Mesenchymal stem cell (in vitro differentiated cells and primary cell): ENCODE measurements at regions not wholly inside any gene's neighbourhood (a gene's known extent, or its start where the extent isn't known, plus 50 kb on each side); places are given as distances from the start of the nearest gene placed in this dataset.

Experiments
- DNase-seq: peaks from one replicate; pipeline ENCODE4 v3.0.0-alpha.2; 2013
- H2AFZ ChIP-seq: one replicate; pipeline ENCODE4 v1.6.1; 2013; ENCODE audit warnings: low read depth, mild to moderate bottlenecking, control low read depth, inconsistent platforms, low read length, moderate library complexity
- H2AK5ac ChIP-seq: 2 replicates; pipeline ENCODE4 v1.6.1; 2013; ENCODE audit warnings: low read length, moderate library complexity, mild to moderate bottlenecking, inconsistent platforms; ENCODE audit not compliant: severe bottlenecking
- H2BK120ac ChIP-seq: one replicate; pipeline ENCODE4 v1.6.1; 2013; ENCODE audit warnings: low read depth, mild to moderate bottlenecking, inconsistent platforms, low read length, moderate library complexity
- H2BK12ac ChIP-seq, 2 experiments: one replicate each; pipeline ENCODE4 v1.6.1; 2013; ENCODE audit warnings: inconsistent platforms in 2 of 2, low read length in 2 of 2, mild to moderate bottlenecking in 2 of 2, moderate library complexity in 2 of 2, control low read depth in 1 of 2
- H2BK15ac ChIP-seq: one replicate; pipeline ENCODE4 v1.6.1; 2013; ENCODE audit warnings: mild to moderate bottlenecking, low read depth, inconsistent platforms; ENCODE audit not compliant: poor library complexity, severe bottlenecking
- H2BK5ac ChIP-seq: 2 replicates; pipeline ENCODE4 v1.6.1; 2013; ENCODE audit warnings: low read depth, mild to moderate bottlenecking, low read length, control low read depth, inconsistent platforms; ENCODE audit not compliant: poor library complexity, severe bottlenecking
- H3K14ac ChIP-seq, 2 experiments: one replicate each; pipeline ENCODE4 v1.6.1; 2013; ENCODE audit warnings: inconsistent platforms in 2 of 2, low read length in 2 of 2, control low read depth in 1 of 2, mild to moderate bottlenecking in 1 of 2, moderate library complexity in 1 of 2
- H3K18ac ChIP-seq, 2 experiments: one replicate each; pipeline ENCODE4 v1.6.1; 2013; ENCODE audit warnings: inconsistent platforms in 2 of 2, low read length in 2 of 2, control low read depth in 1 of 2, low read depth in 1 of 2, mild to moderate bottlenecking in 1 of 2
- H3K23ac ChIP-seq, 2 experiments: one replicate each; pipeline ENCODE4 v1.6.1; 2013; ENCODE audit warnings: inconsistent platforms in 2 of 2, low read length in 2 of 2, mild to moderate bottlenecking in 2 of 2, moderate library complexity in 2 of 2, control low read depth in 1 of 2
- H3K27ac ChIP-seq: 2 replicates; pipeline ENCODE4 v1.5.1; 2013; ENCODE audit warnings: mild to moderate bottlenecking, moderate library complexity, low read length, control low read depth, inconsistent platforms; ENCODE audit not compliant: poor library complexity, severe bottlenecking
- H3K27me3 ChIP-seq, 2 experiments: 2 replicates each; pipeline versions ENCODE4 v1.6.1 to v1.7.0; 2013; ENCODE audit warnings: low read length in 2 of 2, mild to moderate bottlenecking in 2 of 2, moderate library complexity in 2 of 2, control low read depth in 1 of 2, inconsistent platforms in 1 of 2; ENCODE audit not compliant: control insufficient read depth in 1 of 2, insufficient read depth in 1 of 2
- H3K36me3 ChIP-seq, 2 experiments: 2 replicates each; pipeline versions ENCODE4 v1.6.1 to v1.7.0; 2013; ENCODE audit warnings: low read length in 2 of 2, control low read depth in 1 of 2, inconsistent platforms in 1 of 2, low read depth in 1 of 2, mild to moderate bottlenecking in 1 of 2; ENCODE audit not compliant: insufficient read depth in 2 of 2, control insufficient read depth in 1 of 2
- H3K4ac ChIP-seq, 2 experiments: one replicate each; pipeline ENCODE4 v1.6.1; 2013; ENCODE audit warnings: inconsistent platforms in 2 of 2, low read length in 2 of 2, mild to moderate bottlenecking in 2 of 2, moderate library complexity in 2 of 2, control low read depth in 1 of 2, low read depth in 1 of 2
- H3K4me1 ChIP-seq: 2 replicates; pipeline ENCODE4 v1.6.1; 2013; ENCODE audit warnings: low read depth, low read length, control low read depth; ENCODE audit not compliant: control insufficient read depth, insufficient read depth
- H3K4me2 ChIP-seq: 2 replicates; pipeline ENCODE4 v1.6.1; 2013; ENCODE audit warnings: low read length, mild to moderate bottlenecking, inconsistent platforms; ENCODE audit not compliant: poor library complexity, severe bottlenecking
- H3K4me3 ChIP-seq, 2 experiments: 2 replicates each; pipeline versions ENCODE4 v1.5.1 to v1.7.0; 2013; ENCODE audit warnings: low read length in 2 of 2, mild to moderate bottlenecking in 2 of 2, control low read depth in 1 of 2, low read depth in 1 of 2; ENCODE audit not compliant: insufficient read depth in 1 of 2
- H3K79me1 ChIP-seq: replicated peaks from 2 replicates; pipeline ENCODE4 v1.6.1; 2013; ENCODE audit warnings: mild to moderate bottlenecking, control low read depth, low read length, inconsistent platforms; ENCODE audit not compliant: poor library complexity, severe bottlenecking
- H3K9ac ChIP-seq: 2 replicates; pipeline ENCODE4 v1.7.0; 2013; ENCODE audit warnings: mild to moderate bottlenecking, low read length, moderate library complexity
- H3K9me3 ChIP-seq: 2 replicates; pipeline ENCODE4 v1.7.0; 2013; ENCODE audit warnings: mild to moderate bottlenecking, low read length; ENCODE audit not compliant: control insufficient read depth
- H4K8ac ChIP-seq: one replicate; pipeline ENCODE4 v1.6.1; 2013; ENCODE audit warnings: inconsistent platforms, mild to moderate bottlenecking, low read length, moderate library complexity
- H4K91ac ChIP-seq: one replicate; pipeline ENCODE4 v1.6.1; 2013; ENCODE audit warnings: mild to moderate bottlenecking, low read length, inconsistent platforms
- WGBS: methylation state at CpG from one replicate; pipeline ENCODE4 v1.1.7; 2013; ENCODE audit warnings: mixed read lengths; 5-methylcytosine and 5-hydroxymethylcytosine counted together

DNA sequence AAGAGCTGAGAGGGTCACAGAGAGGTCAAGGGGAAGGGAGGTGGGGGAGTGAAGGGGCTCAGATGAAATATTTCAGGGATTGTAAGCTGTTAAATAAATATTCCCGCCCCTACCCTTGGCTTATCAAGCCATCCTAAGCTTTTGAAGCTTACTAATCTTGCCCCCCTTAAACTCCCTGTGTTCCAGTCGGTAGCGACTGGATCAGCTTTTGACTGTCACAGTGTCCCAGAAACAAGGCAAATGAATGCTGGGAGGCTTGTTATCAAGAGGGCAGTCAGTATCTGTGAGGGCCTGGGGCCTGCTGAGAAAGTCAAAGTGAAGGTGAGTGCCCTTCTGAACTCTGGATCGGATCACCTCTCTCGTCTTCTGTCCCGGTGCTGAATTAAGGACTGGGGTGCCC, 128.1 kb downstream of the DACT1 start:
- H4K8ac ChIP-seq: no peak overlapping the region
- no peak overlapping the region for H3K14ac ChIP-seq
- no peaks in the 10 kb centered on the region for H3K79me1 ChIP-seq
- no peak overlapping the region for H3K27ac ChIP-seq
- peaks cover 4% of the 10 kb centered on the region for H3K4me1 ChIP-seq
- peak overlapping the region; percentile 65 for H2BK15ac ChIP-seq
- 61% methylated on average over 5 of the region's 6 CpGs for WGBS
- DNase-seq: no peak
- no peaks in the 10 kb centered on the region for H3K36me3 ChIP-seq
- no peak overlapping the region for H2AK5ac ChIP-seq
- no peak overlapping the region for H2BK120ac ChIP-seq
- no peak overlapping the region for H3K4me2 ChIP-seq
- no peaks in the 10 kb centered on the region for H3K9me3 ChIP-seq
- H2BK12ac ChIP-seq: no peak overlapping the region
- no peak overlapping the region for H2BK5ac ChIP-seq
- no peak overlapping the region for H3K4me3 ChIP-seq
- peak overlapping the region in 1 of 2 experiments; percentile 15 for H3K4ac ChIP-seq
- no peak overlapping the region for H2AFZ ChIP-seq
- no peak overlapping the region for H3K23ac ChIP-seq
- no peak overlapping the region for H3K9ac ChIP-seq
- no peak overlapping the region for H3K18ac ChIP-seq
- H3K27me3 ChIP-seq: no peaks in the 10 kb centered on the region
- no peak overlapping the region for H4K91ac ChIP-seq

DNA sequence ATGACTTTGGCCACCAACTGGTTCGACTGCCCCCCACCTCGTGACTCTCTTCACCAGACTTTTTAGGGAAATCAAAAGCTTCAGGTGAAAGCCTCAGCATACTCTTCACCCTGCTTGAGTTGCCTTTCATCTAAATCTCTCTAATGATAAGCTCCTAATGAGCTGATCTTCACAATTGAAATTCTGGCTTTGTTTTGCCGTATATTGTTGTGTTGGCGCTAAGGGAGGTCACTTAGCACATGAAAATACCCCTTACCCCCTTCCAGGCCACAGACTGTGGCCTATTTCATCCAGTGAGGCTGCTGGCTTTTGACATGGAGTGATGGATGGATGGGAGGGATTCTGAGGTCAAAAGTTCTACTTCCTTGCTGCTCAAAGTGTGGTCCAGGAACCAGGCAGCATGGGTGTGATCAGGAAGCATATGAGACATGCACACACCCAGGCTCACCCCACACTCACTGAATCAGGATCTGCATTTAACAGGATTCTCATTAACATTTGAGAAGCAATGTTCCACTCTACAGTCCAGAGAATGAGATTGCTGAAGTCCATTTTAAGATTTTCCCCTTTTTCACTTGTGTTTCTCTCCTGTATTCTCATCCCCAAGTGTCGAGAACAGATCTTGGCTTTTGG, 131.4 kb downstream of the DACT1 start:
- H3K9ac ChIP-seq: no peak overlapping the region
- no peak overlapping the region for H3K27ac ChIP-seq
- WGBS: 66% methylated on average over 4 of the region's 5 CpGs
- no peaks in the 10 kb centered on the region for H3K79me1 ChIP-seq
- H2AK5ac ChIP-seq: no peak overlapping the region
- no peak for DNase-seq
- no peak overlapping the region for H2BK120ac ChIP-seq
- H3K27me3 ChIP-seq: no peaks in the 10 kb centered on the region
- H3K9me3 ChIP-seq: no peaks in the 10 kb centered on the region
- H3K23ac ChIP-seq: no peak overlapping the region
- no peak overlapping the region for H3K14ac ChIP-seq
- no peaks in the 10 kb centered on the region for H3K36me3 ChIP-seq
- no peak overlapping the region for H4K8ac ChIP-seq
- H3K4ac ChIP-seq: no peak overlapping the region
- peak overlapping the region; percentile 32 for H4K91ac ChIP-seq
- peak overlapping the region in 1 of 2 experiments; percentile 52 for H2BK12ac ChIP-seq
- no peak overlapping the region for H3K18ac ChIP-seq
- H3K4me2 ChIP-seq: no peak overlapping the region
- H2AFZ ChIP-seq: no peak overlapping the region
- H3K4me1 ChIP-seq: peaks cover 14% of the 10 kb centered on the region
- H3K4me3 ChIP-seq: no peak overlapping the region
- H2BK5ac ChIP-seq: no peak overlapping the region
- H2BK15ac ChIP-seq: no peak overlapping the region

DNA sequence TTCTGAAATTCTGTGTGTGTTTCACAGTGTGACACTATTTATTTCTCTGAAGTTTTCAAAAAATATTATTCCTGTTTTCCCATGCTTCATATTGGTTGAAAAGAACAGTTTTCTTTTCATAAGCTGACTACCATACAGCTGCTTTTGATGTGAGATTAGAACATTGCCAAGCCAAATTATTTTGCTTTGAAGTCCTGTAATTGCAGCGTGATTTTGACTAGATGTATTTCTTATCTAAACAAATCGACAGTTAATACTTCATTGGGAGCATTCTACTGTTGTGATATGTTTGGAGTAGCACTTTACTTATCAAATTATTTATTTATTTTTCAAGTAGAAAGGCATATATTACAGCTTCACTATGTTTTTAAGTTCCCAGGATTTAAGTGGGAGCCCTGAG, 132.0 kb downstream of the DACT1 start:
- H4K8ac ChIP-seq: no peak overlapping the region
- H3K36me3 ChIP-seq: no peaks in the 10 kb centered on the region
- no peak overlapping the region for H3K4me3 ChIP-seq
- H2BK5ac ChIP-seq: no peak overlapping the region
- no peak for DNase-seq
- H3K23ac ChIP-seq: no peak overlapping the region
- no peak overlapping the region for H3K18ac ChIP-seq
- no peak overlapping the region for H4K91ac ChIP-seq
- H2BK12ac ChIP-seq: no peak overlapping the region
- no peak overlapping the region for H3K14ac ChIP-seq
- no peak overlapping the region for H2BK120ac ChIP-seq
- H3K9me3 ChIP-seq: no peaks in the 10 kb centered on the region
- H3K4ac ChIP-seq: no peak overlapping the region
- no peak overlapping the region for H2BK15ac ChIP-seq
- H3K9ac ChIP-seq: no peak overlapping the region
- no peak overlapping the region for H3K27ac ChIP-seq
- H3K4me2 ChIP-seq: no peak overlapping the region
- peaks cover 14% of the 10 kb centered on the region for H3K4me1 ChIP-seq
- H2AK5ac ChIP-seq: no peak overlapping the region
- 30% methylated on average over 2 of the region's 2 CpGs for WGBS
- no peak overlapping the region for H2AFZ ChIP-seq
- H3K79me1 ChIP-seq: no peaks in the 10 kb centered on the region
- H3K27me3 ChIP-seq: no peaks in the 10 kb centered on the region

DNA sequence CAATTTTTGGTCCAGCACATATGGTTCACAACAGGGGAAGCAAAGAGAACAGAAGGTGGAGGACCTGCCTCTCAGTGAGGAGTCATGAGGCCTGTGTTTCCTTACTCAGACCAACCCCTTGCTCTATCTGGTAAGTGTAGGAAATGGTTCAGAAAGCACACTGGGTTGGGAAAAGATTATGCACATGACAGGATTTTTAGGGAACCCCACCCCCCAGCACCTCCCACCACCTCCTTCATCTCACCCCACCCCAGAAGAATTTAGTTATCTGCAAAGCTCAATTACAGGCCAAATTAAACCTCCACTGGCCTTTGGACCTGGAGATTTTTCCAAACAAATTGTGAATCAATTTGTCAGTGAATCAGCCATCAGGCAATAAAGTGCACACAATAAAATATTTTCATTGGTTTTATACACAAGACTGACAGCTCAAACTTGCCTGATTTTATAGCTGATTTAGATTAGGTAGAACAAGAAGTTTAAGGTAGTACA, 132.8 kb downstream of the DACT1 start:
- no peak overlapping the region for H3K4ac ChIP-seq
- no peak overlapping the region for H2BK5ac ChIP-seq
- no peak overlapping the region for H3K27ac ChIP-seq
- H2AK5ac ChIP-seq: no peak overlapping the region
- no peak overlapping the region for H2BK12ac ChIP-seq
- H3K18ac ChIP-seq: no peak overlapping the region
- no peaks in the 10 kb centered on the region for H3K36me3 ChIP-seq
- H2BK120ac ChIP-seq: no peak overlapping the region
- H4K8ac ChIP-seq: no peak overlapping the region
- no peaks in the 10 kb centered on the region for H3K79me1 ChIP-seq
- no peaks in the 10 kb centered on the region for H3K27me3 ChIP-seq
- no peak overlapping the region for H3K23ac ChIP-seq
- H3K4me2 ChIP-seq: no peak overlapping the region
- peaks cover 10% of the 10 kb centered on the region for H3K4me1 ChIP-seq
- no peak overlapping the region for H4K91ac ChIP-seq
- no peak for DNase-seq
- no peak overlapping the region for H3K4me3 ChIP-seq
- H2AFZ ChIP-seq: no peak overlapping the region
- H3K9ac ChIP-seq: no peak overlapping the region
- H2BK15ac ChIP-seq: no peak overlapping the region
- no peaks in the 10 kb centered on the region for H3K9me3 ChIP-seq
- H3K14ac ChIP-seq: no peak overlapping the region
